ENCODE measurements at regions not wholly inside any gene's neighbourhood (a gene's known extent, or its start where the extent isn't known, plus 50 kb on each side); places are given as distances from the start of the nearest gene placed in this dataset.

- TF ChIP-seq JUN (IDR thresholded peaks at IDR 0.05; ENCODE audit: borderline replicate concordance, insufficient read depth, insufficient read length, low read depth) (no peak), POLR2A (IDR thresholded peaks at IDR 0.05; ENCODE audit: low read depth, low read length) (no peak), CTCF (IDR thresholded peaks at IDR 0.05; ENCODE audit: extremely low read depth in 1 of 2, insufficient read depth in 1 of 2, low read depth in 1 of 2, low read length in 2 of 2) (no peak), EZH2 (IDR thresholded peaks at IDR 0.05; ENCODE audit: borderline replicate concordance, low read depth, low read length, severe bottlenecking) (no peak), FOS (IDR thresholded peaks at IDR 0.05; ENCODE audit: borderline replicate concordance, insufficient read depth, low read length) (no peak), MAX (IDR thresholded peaks at IDR 0.05; ENCODE audit: insufficient read depth, insufficient read length) (no peak), POLR2AphosphoS5 (IDR thresholded peaks at IDR 0.05; ENCODE audit: insufficient read depth, low read depth, low read length) (no peak), GATA2 (IDR thresholded peaks at IDR 0.05; ENCODE audit: insufficient read depth, insufficient read length, low read depth, low read length) (no peak), MYC (IDR thresholded peaks at IDR 0.05; ENCODE audit: low read depth, low read length) (no peak)
- no peak overlapping the region for H3K4me3 ChIP-seq (replicated peaks in 1 of 3; ENCODE audit: insufficient read depth in 1 of 3, low read depth in 1 of 3, low read length in 3 of 3)
- BruUV-seq (replicated peaks), result no TSS peak
- DNase-seq (ENCODE audit: low read depth, low spot score), result no peak
- no peak overlapping the region for H2AFZ ChIP-seq (ENCODE audit: low read depth, low read length)
- no peaks in the 10 kb centered on the region for H3K36me3 ChIP-seq (ENCODE audit: control insufficient read depth in 2 of 2, extremely low read depth in 1 of 2, insufficient read depth in 2 of 2, low read length in 2 of 2)
- H3K27me3 ChIP-seq (ENCODE audit: control insufficient read depth in 2 of 2, insufficient read depth in 2 of 2, low read length in 2 of 2), result no peaks in the 10 kb centered on the region
- no peaks in the 10 kb centered on the region for H3K9me1 ChIP-seq (replicated peaks; ENCODE audit: control insufficient read depth, extremely low read depth, insufficient read depth, low read length)
- H3K4me1 ChIP-seq (ENCODE audit: control insufficient read depth, extremely low read depth, insufficient read depth, low read length), result no peaks in the 10 kb centered on the region
- intact Hi-C loops (cut with micrococcal nuclease) (no loop called here), dilution Hi-C loops (cut with MboI; ENCODE audit: extremely low pct_ligation_motif_present, low sequenced_read_pairs) (no loop called here)
- no peaks in the 10 kb centered on the region for H3K9me3 ChIP-seq (replicated peaks; ENCODE audit: control insufficient read depth, insufficient read depth, low read length)
- H3K79me2 ChIP-seq (ENCODE audit: control insufficient read depth, insufficient read depth, low read length), result no peaks in the 10 kb centered on the region
- ChIA-PET POLR2A (no interaction called here), CTCF (no interaction called here)
- H3K9ac ChIP-seq (replicated peaks; ENCODE audit: extremely low read depth, insufficient read depth, low read length), result no peak overlapping the region
- H3K4me2 ChIP-seq (ENCODE audit: insufficient read depth, low read length), result no peak overlapping the region
- H3K27ac ChIP-seq (ENCODE audit: insufficient read depth, low read depth, low read length), result no peak overlapping the region
- H4K20me1 ChIP-seq (replicated peaks; ENCODE audit: control insufficient read depth, extremely low read depth, insufficient read depth, low read length), result no peaks in the 10 kb centered on the region
- no peak for FAIRE-seq
These were observed 335.7 kb downstream of the SFMBT2 start for GRCh38 chr10:7075110-7075509.
